ENCODE measurements at regions not wholly inside any gene's neighbourhood (a gene's known extent, or its start where the extent isn't known, plus 50 kb on each side); places are given as distances from the start of the nearest gene placed in this dataset.
A peak's percentile ranks its signal among the peaks of the same experiment; 100 is the strongest.
"Not testable (repeated sequence)": the region's sequence is repeated elsewhere in the genome, so short reads cannot be mapped to it uniquely, and the experiment has no call there.

- CTCF ChIA-PET, result interaction anchor here (1.3 kb wide), 1 partner anchor 14 kb away, joined by 4 read pairs; no protein-coding TSS in a partner anchor
Observed at GRCh38 chr10:27383595-27384542, 120.2 kb upstream of the RAB18 start.

GRCh38 chr10:27382176-27382575, 121.9 kb upstream of the RAB18 start:
- CTCF ChIA-PET, result no interaction called here
- Mint-ChIP-seq H3K27ac (ENCODE audit: unreplicated experiment) (no peak overlapping the region), H3K27me3 (ENCODE audit: unreplicated experiment) (no peaks in the 10 kb centered on the region), H3K9me3 (ENCODE audit: low read depth, unreplicated experiment) (no peaks in the 10 kb centered on the region), H3K4me3 (ENCODE audit: low read depth, unreplicated experiment) (no peak overlapping the region), H3K4me1 (ENCODE audit: low read depth, unreplicated experiment) (peaks cover 15% of the 10 kb centered on the region), H3K36me3 (ENCODE audit: insufficient read depth, unreplicated experiment) (no peaks in the 10 kb centered on the region)
- BruUV-seq (replicated peaks), result no TSS peak
- no peak for TF ChIP-seq CTCF (IDR thresholded peaks at IDR 0.05; ENCODE audit: unreplicated experiment)
- intact Hi-C loops (cut with micrococcal nuclease; ENCODE audit: unreplicated experiment), result no loop called here
- no peak for DNase-seq

More at GRCh38 chr10:27383595-27384542, 120.2 kb upstream of the RAB18 start:
- TF ChIP-seq CTCF (IDR thresholded peaks at IDR 0.05; ENCODE audit: unreplicated experiment), result no peak
- intact Hi-C loops (cut with micrococcal nuclease; ENCODE audit: unreplicated experiment), result no loop called here
- BruUV-seq (replicated peaks), result no TSS peak
- H3K27me3 Mint-ChIP-seq (ENCODE audit: unreplicated experiment), result no peaks in the 10 kb centered on the region
- H3K36me3 Mint-ChIP-seq (ENCODE audit: insufficient read depth, unreplicated experiment), result no peaks in the 10 kb centered on the region
- peak; percentile 10 for DNase-seq
- H3K9me3 Mint-ChIP-seq (ENCODE audit: low read depth, unreplicated experiment), result no peaks in the 10 kb centered on the region
- H3K27ac Mint-ChIP-seq (ENCODE audit: unreplicated experiment), result peak overlapping the region; percentile 80
- no peak overlapping the region for H3K4me3 Mint-ChIP-seq (ENCODE audit: low read depth, unreplicated experiment)
- peaks cover 15% of the 10 kb centered on the region for H3K4me1 Mint-ChIP-seq (ENCODE audit: low read depth, unreplicated experiment)

- Mint-ChIP-seq H3K27ac (ENCODE audit: unreplicated experiment) (no peak overlapping the region), H3K4me1 (ENCODE audit: low read depth, unreplicated experiment) (peaks cover 15% of the 10 kb centered on the region), H3K27me3 (ENCODE audit: unreplicated experiment) (no peaks in the 10 kb centered on the region), H3K4me3 (ENCODE audit: low read depth, unreplicated experiment) (no peak overlapping the region), H3K36me3 (ENCODE audit: insufficient read depth, unreplicated experiment) (no peaks in the 10 kb centered on the region), H3K9me3 (ENCODE audit: low read depth, unreplicated experiment) (no peaks in the 10 kb centered on the region)
- no TSS peak for BruUV-seq (replicated peaks)
- intact Hi-C loops (cut with micrococcal nuclease; ENCODE audit: unreplicated experiment), result no loop called here
- no peak for DNase-seq
- no peak for TF ChIP-seq CTCF (IDR thresholded peaks at IDR 0.05; ENCODE audit: unreplicated experiment)
- CTCF ChIA-PET, result no interaction called here
Observed at GRCh38 chr10:27380929-27381358, 123.2 kb upstream of the RAB18 start.

DNA sequence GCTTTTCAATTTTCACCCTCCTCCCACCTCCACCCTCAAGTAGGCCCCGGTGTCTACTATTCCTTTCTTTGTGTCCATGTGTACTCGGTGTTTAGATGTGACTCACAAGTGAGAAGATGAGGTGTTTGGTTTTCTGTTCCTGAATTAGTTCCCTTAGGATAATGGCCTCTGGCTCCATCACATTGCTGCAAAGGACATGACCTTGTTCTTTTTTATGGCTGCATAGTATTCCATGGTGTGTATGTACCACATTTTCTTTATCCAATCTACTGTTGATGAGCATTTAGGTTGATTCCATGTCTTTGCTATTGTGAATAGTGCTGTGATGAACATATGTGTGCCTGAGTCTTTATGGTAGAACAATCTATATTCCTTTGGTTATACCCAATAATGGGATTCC, 125.1 kb upstream of the RAB18 start:
- H3K9me3 Mint-ChIP-seq (ENCODE audit: low read depth, unreplicated experiment); CTCF ChIA-PET; H3K4me3 Mint-ChIP-seq (ENCODE audit: low read depth, unreplicated experiment); H3K36me3 Mint-ChIP-seq (ENCODE audit: insufficient read depth, unreplicated experiment); H3K4me1 Mint-ChIP-seq (ENCODE audit: low read depth, unreplicated experiment); H3K27ac Mint-ChIP-seq (ENCODE audit: unreplicated experiment); BruUV-seq (replicated peaks); DNase-seq; H3K27me3 Mint-ChIP-seq (ENCODE audit: unreplicated experiment); intact Hi-C loops (cut with micrococcal nuclease; ENCODE audit: unreplicated experiment): not testable (repeated sequence)
